PFSK-1 (cell line): ENCODE measurements at regions not wholly inside any gene's neighbourhood (a gene's known extent, or its start where the extent isn't known, plus 50 kb on each side); places are given as distances from the start of the nearest gene placed in this dataset.

Experiments
- FOXP2 ChIP-seq: optimal IDR thresholded peaks from 2 replicates; pipeline ENCODE3; 2011; ENCODE audit warnings: borderline replicate concordance, control low read depth, inconsistent platforms; ENCODE audit not compliant: insufficient read depth; ENCODE audit errors: extremely low read length, extremely low read depth
- POLR2AphosphoS5 ChIP-seq: IDR thresholded peaks from 2 replicates; pipeline ENCODE4 v1.6.1; 2012; ENCODE audit warnings: low read depth, mild to moderate bottlenecking, control low read depth, low read length, moderate library complexity
- REST ChIP-seq, 2 experiments: IDR thresholded peaks; 2 replicates each; pipeline versions ENCODE4 v1.6.1 to v1.8.0; 2011 to 2012; ENCODE audit warnings: low read depth in 2 of 2, low read length in 2 of 2, control low read depth in 1 of 2, inconsistent platforms in 1 of 2, mild to moderate bottlenecking in 1 of 2, moderate library complexity in 1 of 2; ENCODE audit not compliant: insufficient read depth in 1 of 2
- SIN3A ChIP-seq: IDR thresholded peaks from 2 replicates; pipeline ENCODE4 v1.6.1; 2012; ENCODE audit warnings: mild to moderate bottlenecking, low read length, moderate library complexity, borderline replicate concordance; ENCODE audit not compliant: insufficient read depth
- TAF1 ChIP-seq: IDR thresholded peaks from 2 replicates; pipeline ENCODE4 v1.6.1; 2012; ENCODE audit warnings: low read length, control low read depth, borderline replicate concordance; ENCODE audit not compliant: insufficient read depth

GRCh38 chr21:32956061-32956656, 69.6 kb upstream of the OLIG2 start:
- TF ChIP-seq REST (IDR thresholded peaks at IDR 0.05; ENCODE audit: insufficient read depth in 1 of 2, low read depth in 2 of 2, low read length in 2 of 2) = no peak
- no peak for TF ChIP-seq POLR2AphosphoS5
- TF ChIP-seq TAF1 = no peak
- TF ChIP-seq SIN3A = no peak
- no peak for TF ChIP-seq FOXP2
